ENCODE measurements at regions not wholly inside any gene's neighbourhood (a gene's known extent, or its start where the extent isn't known, plus 50 kb on each side); places are given as distances from the start of the nearest gene placed in this dataset.

DNA sequence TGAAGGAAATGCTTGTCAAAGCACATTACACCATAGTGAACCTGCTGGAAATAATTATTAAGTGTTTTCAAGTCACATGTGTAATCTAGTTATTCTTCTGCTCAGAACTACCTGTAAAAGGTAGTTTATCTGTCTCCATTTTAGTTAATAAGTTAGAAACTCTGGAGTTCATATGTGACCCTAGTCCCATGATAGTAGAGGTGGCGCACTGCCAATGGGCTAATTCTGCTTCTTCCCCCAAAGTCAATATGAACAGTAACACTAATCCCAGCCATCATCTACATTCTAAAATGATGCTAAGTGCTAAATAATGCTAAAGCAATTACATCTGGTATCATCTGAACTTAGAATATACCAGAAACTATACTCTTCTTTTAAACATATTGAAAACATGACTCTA lies 361.0 kb upstream of the NECTIN3 start:
- H3K4me1 Mint-ChIP-seq, result no peaks in the 10 kb centered on the region
- H3K4me3 Mint-ChIP-seq, result no peak overlapping the region
- no peaks in the 10 kb centered on the region for H3K9me3 Mint-ChIP-seq
- no peak for DNase-seq
- ChIA-PET POLR2A (no interaction called here), CTCF (no interaction called here)
- H3K36me3 Mint-ChIP-seq (ENCODE audit: low read depth), result no peaks in the 10 kb centered on the region
- peaks cover 4% of the 10 kb centered on the region for H3K27me3 Mint-ChIP-seq
- H3K27ac Mint-ChIP-seq, result no peak overlapping the region

DNA sequence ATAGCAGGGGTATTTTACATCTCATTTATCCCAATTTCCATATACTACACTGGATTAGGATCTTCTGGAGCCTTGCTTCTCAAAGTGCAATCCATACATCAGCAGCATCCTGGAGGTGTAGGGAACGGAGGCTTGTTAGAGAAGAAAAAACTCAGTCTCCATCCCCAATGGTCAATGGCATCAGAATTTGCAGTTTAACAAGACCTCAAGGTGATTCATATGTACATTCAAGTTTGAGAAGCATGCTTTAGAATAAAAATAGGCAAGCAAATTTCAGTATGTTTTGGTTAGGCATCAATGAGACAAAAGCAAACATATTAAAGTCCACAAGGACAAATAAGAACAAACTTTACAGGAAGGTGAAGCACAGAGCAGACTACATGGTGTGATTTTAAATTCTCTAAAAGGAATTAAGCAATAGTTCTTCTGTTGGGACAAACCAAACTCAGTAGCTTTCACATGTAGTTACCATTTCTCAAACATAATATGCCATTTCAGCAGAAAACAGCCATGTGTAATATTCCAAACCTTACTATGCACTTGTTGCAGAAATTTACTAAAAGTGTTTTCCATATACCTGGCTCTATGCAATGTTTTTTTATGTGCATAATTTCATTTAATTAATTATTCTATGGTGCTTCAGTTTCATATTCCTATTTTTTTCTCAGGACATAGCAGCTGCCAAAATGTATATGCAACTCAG lies 360.3 kb upstream of the NECTIN3 start:
- no peaks in the 10 kb centered on the region for H3K4me1 Mint-ChIP-seq

DNA sequence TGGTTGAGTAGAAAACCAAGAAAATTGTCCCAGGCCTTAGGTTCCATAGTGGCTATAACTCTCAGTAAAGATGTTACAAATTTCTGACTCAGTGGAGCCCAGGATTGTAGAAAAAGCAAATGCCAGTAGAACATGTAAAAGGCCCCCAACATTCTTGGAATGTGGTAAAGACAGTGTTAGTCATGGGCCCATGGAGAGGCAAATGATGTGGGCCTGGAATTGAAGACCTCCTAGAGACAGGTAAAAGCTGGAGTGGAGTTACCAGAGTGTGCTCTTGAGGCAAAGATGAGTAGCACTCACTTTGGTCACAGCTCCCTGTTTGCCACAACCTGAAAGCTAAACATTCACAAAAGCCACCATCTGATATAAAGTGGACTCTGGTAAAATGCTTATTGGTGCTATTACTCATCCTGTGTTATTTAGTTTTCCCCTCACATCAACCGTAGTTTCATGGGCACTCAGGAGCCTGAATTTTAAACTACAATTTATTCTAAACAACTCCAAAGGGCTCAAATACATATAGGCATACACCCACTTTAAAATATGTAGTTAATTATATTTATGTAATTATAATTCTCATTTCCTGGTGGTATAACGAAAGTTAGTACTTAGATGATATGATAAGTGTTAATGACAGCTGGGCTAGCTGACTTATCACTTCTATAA lies 359.6 kb upstream of the NECTIN3 start:
- no peak overlapping the region for H3K4me3 Mint-ChIP-seq
- H3K4me1 Mint-ChIP-seq, result no peaks in the 10 kb centered on the region
- H3K27ac Mint-ChIP-seq, result no peak overlapping the region
- CTCF ChIA-PET, result no interaction called here
- no peak for DNase-seq
- POLR2A ChIA-PET, result no interaction called here
- H3K36me3 Mint-ChIP-seq (ENCODE audit: low read depth), result no peaks in the 10 kb centered on the region
- H3K9me3 Mint-ChIP-seq, result no peaks in the 10 kb centered on the region
- H3K27me3 Mint-ChIP-seq, result peaks cover 6% of the 10 kb centered on the region

More for the DNA sequence above, 360.3 kb upstream of the NECTIN3 start:
- H3K27ac Mint-ChIP-seq, result no peak overlapping the region
- peaks cover 6% of the 10 kb centered on the region for H3K27me3 Mint-ChIP-seq
- ChIA-PET POLR2A (no interaction called here), CTCF (no interaction called here)
- no peak for DNase-seq
- no peak overlapping the region for H3K4me3 Mint-ChIP-seq
- H3K36me3 Mint-ChIP-seq (ENCODE audit: low read depth), result no peaks in the 10 kb centered on the region
- no peaks in the 10 kb centered on the region for H3K9me3 Mint-ChIP-seq

DNA sequence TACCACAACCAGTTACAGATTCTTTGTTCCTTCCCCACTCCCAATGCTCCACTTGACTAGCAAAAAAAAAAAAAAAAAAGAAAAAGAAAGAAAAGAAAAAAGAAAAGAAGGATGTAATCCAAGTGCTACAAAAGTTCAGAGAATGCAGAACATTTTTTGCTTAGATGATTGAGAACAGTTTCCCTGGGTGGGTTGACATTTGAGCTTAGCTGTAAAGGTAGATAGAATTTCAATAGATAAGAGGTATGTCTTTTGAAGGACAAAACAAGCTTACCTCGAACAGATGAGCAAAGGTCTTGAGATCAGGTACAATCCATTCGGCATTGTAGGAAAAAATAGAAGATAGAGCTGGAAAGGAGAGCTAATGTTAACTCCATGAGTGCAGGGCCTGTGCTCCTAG lies 344.6 kb upstream of the NECTIN3 start:
- peaks cover 5% of the 10 kb centered on the region for H3K27me3 Mint-ChIP-seq

DNA sequence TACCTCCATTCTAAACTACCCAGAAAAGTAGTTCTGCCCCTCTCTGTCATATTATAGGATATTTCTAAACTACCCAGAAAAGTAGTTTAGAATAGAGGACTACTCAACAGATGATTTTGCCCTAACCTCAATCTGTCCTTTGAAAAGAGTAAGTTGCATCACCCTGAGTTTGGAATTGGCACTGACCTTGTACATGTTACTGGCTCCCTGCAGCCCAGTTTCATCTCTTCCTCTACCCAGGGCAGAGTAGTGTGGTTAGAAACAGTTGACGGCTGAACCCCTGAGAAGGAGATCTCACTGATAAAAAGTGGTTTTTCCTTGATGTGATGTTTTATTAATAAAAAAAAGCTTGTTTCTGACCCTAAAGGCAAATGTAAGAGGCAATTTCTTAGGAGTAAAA lies 340.5 kb upstream of the NECTIN3 start:
- Mint-ChIP-seq H3K9me3 (no peaks in the 10 kb centered on the region), H3K4me3 (no peak overlapping the region), H3K27ac (no peak overlapping the region), H3K36me3 (ENCODE audit: low read depth) (no peaks in the 10 kb centered on the region), H3K4me1 (no peaks in the 10 kb centered on the region), H3K27me3 (peaks cover 12% of the 10 kb centered on the region)
- CTCF ChIA-PET, result no interaction called here
- POLR2A ChIA-PET, result no interaction called here
- DNase-seq, result no peak

More for the DNA sequence above, 344.6 kb upstream of the NECTIN3 start:
- Mint-ChIP-seq H3K4me3 (no peak overlapping the region), H3K36me3 (ENCODE audit: low read depth) (no peaks in the 10 kb centered on the region), H3K27ac (no peak overlapping the region), H3K9me3 (no peaks in the 10 kb centered on the region), H3K4me1 (no peaks in the 10 kb centered on the region)
- POLR2A ChIA-PET, result no interaction called here
- DNase-seq, result no peak
- CTCF ChIA-PET, result interaction anchor here (0.7 kb wide), 1 partner anchor 26 kb away, joined by 3 read pairs; no protein-coding TSS in a partner anchor

DNA sequence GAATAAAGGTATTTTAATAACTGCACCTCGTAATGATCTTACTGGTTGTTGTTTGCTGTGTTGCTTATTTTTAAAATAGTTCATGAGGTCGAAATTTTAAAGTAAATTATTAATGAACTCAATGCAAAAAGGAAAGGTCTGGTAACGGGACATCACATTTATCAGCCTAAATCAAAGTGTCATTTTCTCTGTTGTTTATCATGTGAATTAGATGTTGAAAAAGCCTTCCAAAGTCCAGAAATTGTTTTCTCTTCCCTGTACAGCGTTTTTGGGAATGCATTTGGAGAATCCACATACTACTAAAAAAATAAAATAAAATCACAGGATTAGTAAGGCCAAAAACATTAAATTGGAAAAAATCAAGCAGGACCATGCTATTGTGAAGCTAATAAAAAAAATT lies 339.2 kb upstream of the NECTIN3 start:
- no peaks in the 10 kb centered on the region for H3K4me1 Mint-ChIP-seq
- no peaks in the 10 kb centered on the region for H3K36me3 Mint-ChIP-seq (ENCODE audit: low read depth)
- no peak overlapping the region for H3K4me3 Mint-ChIP-seq
- POLR2A ChIA-PET, result no interaction called here
- H3K27ac Mint-ChIP-seq, result no peak overlapping the region
- H3K27me3 Mint-ChIP-seq, result peaks cover 12% of the 10 kb centered on the region
- CTCF ChIA-PET, result no interaction called here
- no peaks in the 10 kb centered on the region for H3K9me3 Mint-ChIP-seq
- no peak for DNase-seq

DNA sequence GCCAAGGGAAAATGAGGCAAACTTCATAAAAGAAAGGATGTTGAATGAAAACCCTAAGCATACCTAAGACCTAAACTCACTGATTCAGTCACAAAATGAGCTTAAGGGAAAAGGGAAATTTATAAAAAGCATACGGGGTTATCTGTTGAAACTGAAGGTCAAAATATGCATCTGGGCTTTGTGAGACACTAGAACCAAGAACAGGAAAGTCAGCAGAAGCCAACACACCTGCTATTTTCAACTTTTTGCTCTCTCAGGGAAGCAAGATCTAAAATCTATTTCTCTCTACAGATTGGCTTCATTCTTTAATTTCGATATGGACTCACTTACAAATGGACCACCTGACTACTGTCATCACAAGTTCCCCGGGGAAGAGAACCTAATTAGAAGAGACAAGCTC lies 338.6 kb upstream of the NECTIN3 start:
- no peak overlapping the region for H3K27ac Mint-ChIP-seq
- H3K4me3 Mint-ChIP-seq, result no peak overlapping the region
- H3K4me1 Mint-ChIP-seq, result no peaks in the 10 kb centered on the region
- H3K27me3 Mint-ChIP-seq, result peaks cover 12% of the 10 kb centered on the region
- ChIA-PET POLR2A (no interaction called here), CTCF (no interaction called here)
- DNase-seq, result no peak
- H3K9me3 Mint-ChIP-seq, result no peaks in the 10 kb centered on the region
- no peaks in the 10 kb centered on the region for H3K36me3 Mint-ChIP-seq (ENCODE audit: low read depth)

DNA sequence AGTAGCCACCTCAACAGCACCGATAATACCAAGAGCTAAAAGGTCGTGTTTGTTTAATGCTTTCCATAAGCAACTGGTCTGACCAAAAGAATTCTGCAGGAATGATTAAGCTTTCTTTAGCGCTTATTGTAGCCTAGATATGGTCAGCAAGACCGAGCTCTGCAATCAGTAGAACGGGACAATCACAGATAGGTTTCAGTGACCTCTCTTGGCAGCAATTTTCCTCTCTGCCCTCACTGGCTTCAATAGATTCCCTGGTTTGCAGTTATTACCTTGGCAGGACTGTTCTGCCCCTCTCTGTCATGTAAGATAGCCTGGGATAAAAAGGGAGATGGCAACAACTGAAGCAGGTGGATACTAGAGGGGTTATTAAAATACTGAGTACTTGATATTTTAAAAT lies 337.1 kb upstream of the NECTIN3 start:
- no peak overlapping the region for H3K4me3 Mint-ChIP-seq
- H3K9me3 Mint-ChIP-seq, result no peaks in the 10 kb centered on the region
- POLR2A ChIA-PET, result no interaction called here
- CTCF ChIA-PET, result no interaction called here
- no peak overlapping the region for H3K27ac Mint-ChIP-seq
- H3K27me3 Mint-ChIP-seq, result peaks cover 12% of the 10 kb centered on the region
- no peaks in the 10 kb centered on the region for H3K36me3 Mint-ChIP-seq (ENCODE audit: low read depth)
- no peaks in the 10 kb centered on the region for H3K4me1 Mint-ChIP-seq
- DNase-seq, result no peak

DNA sequence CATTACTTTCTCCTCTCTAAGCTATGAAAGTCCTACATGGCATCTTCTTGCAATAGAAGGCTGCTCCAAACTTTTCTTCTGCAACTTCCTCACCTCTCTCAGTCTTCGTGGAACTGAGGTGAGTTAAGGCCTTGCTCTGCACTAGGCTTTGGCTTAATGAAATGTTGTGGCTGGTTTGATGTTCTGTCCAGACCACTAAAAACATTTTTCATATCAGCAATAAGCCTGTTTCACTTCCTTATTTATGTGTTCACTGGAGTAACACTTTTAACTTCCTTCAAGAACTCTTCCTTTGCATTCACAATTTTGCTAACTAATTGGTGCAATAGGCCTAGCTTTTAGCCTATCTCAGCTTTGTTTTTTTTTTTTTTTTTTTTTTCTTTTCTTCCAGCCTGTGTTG lies 335.3 kb upstream of the NECTIN3 start:
- ChIA-PET POLR2A (no interaction called here), CTCF (no interaction called here)
- Mint-ChIP-seq H3K4me1 (no peaks in the 10 kb centered on the region), H3K36me3 (ENCODE audit: low read depth) (no peaks in the 10 kb centered on the region), H3K27ac (no peak overlapping the region), H3K9me3 (no peaks in the 10 kb centered on the region), H3K27me3 (peaks cover 7% of the 10 kb centered on the region), H3K4me3 (no peak overlapping the region)
- no peak for DNase-seq

DNA sequence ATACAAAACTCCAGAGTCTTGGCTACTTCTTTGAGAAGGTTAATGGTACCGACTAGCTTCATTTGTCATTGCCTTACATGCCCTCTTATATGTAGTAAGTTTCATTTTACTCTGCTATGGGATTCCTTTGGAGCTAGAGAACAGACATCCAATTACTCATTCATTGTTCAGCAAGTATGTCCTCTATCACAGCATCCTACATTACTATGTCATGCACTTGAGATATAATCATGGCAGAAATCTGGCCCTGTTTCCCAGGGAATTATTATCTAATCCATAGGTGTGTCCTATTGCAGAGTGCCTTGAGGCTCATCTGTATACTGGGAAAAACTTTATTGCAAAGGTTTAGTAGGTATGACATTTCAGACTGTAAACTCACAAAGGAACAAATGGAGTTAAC lies 333.1 kb upstream of the NECTIN3 start:
- ChIA-PET CTCF (no interaction called here), POLR2A (no interaction called here)
- H3K27ac Mint-ChIP-seq, result no peak overlapping the region
- no peaks in the 10 kb centered on the region for H3K4me1 Mint-ChIP-seq
- no peak overlapping the region for H3K4me3 Mint-ChIP-seq
- no peaks in the 10 kb centered on the region for H3K9me3 Mint-ChIP-seq
- H3K36me3 Mint-ChIP-seq (ENCODE audit: low read depth), result no peaks in the 10 kb centered on the region
- no peaks in the 10 kb centered on the region for H3K27me3 Mint-ChIP-seq
- DNase-seq, result no peak

DNA sequence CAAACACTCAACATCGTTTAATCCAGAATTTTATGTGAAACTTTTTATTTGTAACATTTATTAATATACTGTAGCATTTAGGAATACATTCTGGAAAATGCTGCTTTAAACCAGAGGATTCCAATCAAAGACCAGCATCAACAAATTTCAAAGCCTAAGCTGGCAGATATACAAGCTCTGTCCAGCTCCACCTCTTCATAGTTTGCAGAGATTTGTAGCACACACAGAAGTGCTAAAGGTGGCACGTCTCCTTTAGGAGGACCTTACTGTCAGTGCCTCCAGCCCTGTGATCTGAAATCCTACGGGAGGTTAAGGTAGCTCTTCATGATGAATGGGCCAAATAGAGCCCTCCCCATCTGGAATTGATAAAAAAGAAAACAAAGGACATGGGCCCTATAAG lies 329.7 kb upstream of the NECTIN3 start:
- H3K4me3 Mint-ChIP-seq, result no peak overlapping the region
- H3K36me3 Mint-ChIP-seq (ENCODE audit: low read depth), result no peaks in the 10 kb centered on the region
- DNase-seq, result no peak
- CTCF ChIA-PET, result interaction anchor here (0.6 to 1.1 kb wide), 2 partner anchors 267 to 335 kb away, joined by 3 read pairs; no protein-coding TSS in a partner anchor
- no peaks in the 10 kb centered on the region for H3K9me3 Mint-ChIP-seq
- no peaks in the 10 kb centered on the region for H3K27me3 Mint-ChIP-seq
- no peaks in the 10 kb centered on the region for H3K4me1 Mint-ChIP-seq
- POLR2A ChIA-PET, result no interaction called here
- H3K27ac Mint-ChIP-seq, result no peak overlapping the region

DNA sequence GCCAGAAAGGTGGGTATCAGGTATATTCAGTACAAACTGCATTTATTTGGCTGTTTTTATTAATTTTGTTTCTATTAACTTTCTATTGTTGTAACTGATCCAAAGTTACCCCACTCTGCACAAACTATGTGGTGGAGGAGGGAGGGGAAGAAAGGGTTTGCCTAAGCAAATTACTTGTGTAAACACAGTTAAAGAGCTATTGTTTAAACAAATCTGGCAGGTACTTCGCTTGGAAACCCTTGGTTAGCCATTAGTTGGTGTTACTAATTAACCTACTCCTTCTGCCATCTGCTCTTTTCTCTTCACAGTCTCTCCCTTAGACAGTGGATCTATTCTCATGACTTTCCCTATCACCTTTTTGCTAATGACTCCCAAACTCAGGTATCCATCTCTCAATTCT lies 328.4 kb upstream of the NECTIN3 start:
- no peak for DNase-seq
- no peaks in the 10 kb centered on the region for H3K27me3 Mint-ChIP-seq
- H3K4me3 Mint-ChIP-seq, result no peak overlapping the region
- H3K27ac Mint-ChIP-seq, result no peak overlapping the region
- H3K9me3 Mint-ChIP-seq, result no peaks in the 10 kb centered on the region
- no peaks in the 10 kb centered on the region for H3K4me1 Mint-ChIP-seq
- POLR2A ChIA-PET, result no interaction called here
- CTCF ChIA-PET, result interaction anchor here (1.1 kb wide), 1 partner anchor 268 kb away, joined by 3 read pairs; no protein-coding TSS in a partner anchor
- H3K36me3 Mint-ChIP-seq (ENCODE audit: low read depth), result no peaks in the 10 kb centered on the region

DNA sequence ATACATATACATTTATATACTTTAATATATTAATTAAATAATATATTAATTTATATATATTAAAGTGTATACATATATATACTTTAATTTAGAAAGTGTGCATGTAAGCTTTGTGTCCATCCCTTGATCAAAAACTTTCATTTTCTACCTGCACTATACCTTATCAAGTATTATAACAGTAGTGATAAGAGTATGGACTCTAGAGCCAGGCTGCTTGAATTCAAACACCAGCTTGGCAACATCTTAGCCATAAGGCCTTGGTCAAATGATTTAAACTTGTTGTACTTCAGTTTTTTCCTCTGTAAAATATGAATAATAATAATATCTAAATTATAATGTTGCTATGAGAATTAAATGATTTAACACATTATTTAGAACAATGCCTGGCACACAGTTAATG lies 327.6 kb upstream of the NECTIN3 start:
- DNase-seq, result no peak
- Mint-ChIP-seq H3K9me3 (no peaks in the 10 kb centered on the region), H3K4me3 (no peak overlapping the region), H3K36me3 (ENCODE audit: low read depth) (no peaks in the 10 kb centered on the region), H3K4me1 (no peaks in the 10 kb centered on the region), H3K27ac (no peak overlapping the region), H3K27me3 (no peaks in the 10 kb centered on the region)
- POLR2A ChIA-PET, result no interaction called here
- CTCF ChIA-PET, result no interaction called here

DNA sequence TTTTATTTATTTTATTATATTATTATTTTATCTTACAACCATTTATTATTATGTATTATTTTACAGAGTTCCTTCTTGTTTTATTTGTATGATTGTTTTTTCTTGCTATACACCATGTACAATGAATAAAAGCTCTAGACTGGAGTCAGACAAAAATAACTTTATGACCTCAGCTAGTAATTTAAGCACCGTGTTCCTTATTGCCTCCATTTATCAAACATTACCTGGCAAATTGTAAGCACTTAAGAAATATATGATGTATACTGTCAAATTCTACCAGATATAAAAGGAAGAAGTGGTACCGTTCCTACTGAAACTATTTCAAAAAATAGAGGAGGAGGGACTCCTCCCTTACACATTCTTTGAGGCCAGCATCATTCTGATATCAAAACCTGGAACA lies 326.9 kb upstream of the NECTIN3 start:
- Mint-ChIP-seq H3K36me3 (ENCODE audit: low read depth) (no peaks in the 10 kb centered on the region), H3K4me3 (no peak overlapping the region), H3K9me3 (no peaks in the 10 kb centered on the region), H3K27ac (no peak overlapping the region), H3K4me1 (no peaks in the 10 kb centered on the region), H3K27me3 (no peaks in the 10 kb centered on the region)
- DNase-seq, result no peak
- POLR2A ChIA-PET, result no interaction called here
- CTCF ChIA-PET, result no interaction called here

Measured in activated CD4-positive, alpha-beta memory T cell treated with anti-CD3 and anti-CD28 coated beads, Interleukin-2, amount 10 ng/mL, durations not matched to agents 7 days and 5 days (primary cell).